ENCODE measurements at regions not wholly inside any gene's neighbourhood (a gene's known extent, or its start where the extent isn't known, plus 50 kb on each side); places are given as distances from the start of the nearest gene placed in this dataset.
"Not testable (repeated sequence)": the region's sequence is repeated elsewhere in the genome, so short reads cannot be mapped to it uniquely, and the experiment has no call there.

DNA sequence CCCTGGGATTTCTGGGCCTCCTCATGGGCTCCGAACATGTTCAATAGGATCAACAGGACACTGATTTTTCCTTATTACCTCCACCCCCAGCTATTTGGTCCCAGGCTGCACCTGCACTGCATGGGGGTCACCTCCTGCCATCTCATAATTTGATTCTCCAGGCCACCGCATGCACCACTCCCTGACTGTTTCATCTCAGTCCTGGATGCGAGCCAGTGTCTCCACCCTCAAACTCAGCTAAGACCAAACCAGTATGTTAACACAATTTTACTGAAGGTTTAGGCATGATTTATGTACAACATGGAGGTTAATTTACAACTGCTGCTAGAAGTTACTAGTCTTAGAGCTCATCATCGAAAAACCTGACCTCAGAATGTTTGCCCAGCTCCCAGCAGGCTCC lies 249.5 kb downstream of the UACA start:
- Histone ChIP-seq H3K4me3 (no peak overlapping the region), H3K27ac (no peak overlapping the region), H3K27me3 (replicated peaks; ENCODE audit: insufficient read depth) (no peaks in the 10 kb centered on the region), H3K36me3 (no peaks in the 10 kb centered on the region), H3K4me1 (ENCODE audit: control insufficient read depth in 1 of 2, low read depth in 2 of 2) (peaks cover 0 to 7% of the 10 kb centered on the region in 2 donors), H3K9me3 (peaks cover 13% of the 10 kb centered on the region)
- TF ChIP-seq, protein P1, sequence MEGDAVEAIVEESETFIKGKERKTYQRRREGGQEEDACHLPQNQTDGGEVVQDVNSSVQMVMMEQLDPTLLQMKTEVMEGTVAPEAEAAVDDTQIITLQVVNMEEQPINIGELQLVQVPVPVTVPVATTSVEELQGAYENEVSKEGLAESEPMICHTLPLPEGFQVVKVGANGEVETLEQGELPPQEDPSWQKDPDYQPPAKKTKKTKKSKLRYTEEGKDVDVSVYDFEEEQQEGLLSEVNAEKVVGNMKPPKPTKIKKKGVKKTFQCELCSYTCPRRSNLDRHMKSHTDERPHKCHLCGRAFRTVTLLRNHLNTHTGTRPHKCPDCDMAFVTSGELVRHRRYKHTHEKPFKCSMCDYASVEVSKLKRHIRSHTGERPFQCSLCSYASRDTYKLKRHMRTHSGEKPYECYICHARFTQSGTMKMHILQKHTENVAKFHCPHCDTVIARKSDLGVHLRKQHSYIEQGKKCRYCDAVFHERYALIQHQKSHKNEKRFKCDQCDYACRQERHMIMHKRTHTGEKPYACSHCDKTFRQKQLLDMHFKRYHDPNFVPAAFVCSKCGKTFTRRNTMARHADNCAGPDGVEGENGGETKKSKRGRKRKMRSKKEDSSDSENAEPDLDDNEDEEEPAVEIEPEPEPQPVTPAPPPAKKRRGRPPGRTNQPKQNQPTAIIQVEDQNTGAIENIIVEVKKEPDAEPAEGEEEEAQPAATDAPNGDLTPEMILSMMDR (IDR thresholded peaks at IDR 0.05), result no peak
- ATAC-seq (ENCODE audit: insufficient number of reproducible peaks, low FRiP score, low read depth) (no peak), DNase-seq (ENCODE audit: low spot score) (no peak)

DNA sequence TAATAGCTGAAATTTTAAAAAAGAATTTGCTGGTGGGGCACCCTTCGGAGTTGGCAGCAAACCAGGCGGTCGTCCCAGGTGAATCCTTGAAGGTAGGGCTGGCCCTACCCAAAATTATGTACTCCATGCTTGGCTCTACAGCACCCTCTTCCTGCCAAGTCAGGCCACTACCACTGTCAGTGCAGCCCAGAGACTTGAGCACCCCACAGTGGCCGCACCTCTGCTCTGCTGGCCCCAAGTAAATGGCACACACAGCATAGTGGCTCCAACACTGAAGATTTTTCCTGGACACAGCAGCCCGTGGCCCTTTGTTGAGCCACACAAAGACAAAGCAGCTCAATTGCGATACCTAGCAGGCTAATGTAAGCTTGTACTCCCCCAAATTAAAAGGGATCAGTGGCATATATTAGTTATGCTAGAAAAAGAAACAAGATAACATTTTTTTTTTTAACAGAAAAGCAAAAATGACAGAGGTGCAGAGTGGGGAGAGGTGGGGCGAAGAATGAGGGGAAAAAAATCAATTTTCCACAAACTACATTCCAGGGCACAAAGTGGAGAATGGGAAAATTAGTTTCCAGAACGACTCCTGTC lies 250.5 kb downstream of the UACA start:
- no peaks in the 10 kb centered on the region for H3K27me3 ChIP-seq (replicated peaks; ENCODE audit: insufficient read depth)
- H3K36me3 ChIP-seq, result no peaks in the 10 kb centered on the region
- ATAC-seq (ENCODE audit: insufficient number of reproducible peaks, low FRiP score, low read depth) (no peak), DNase-seq (ENCODE audit: low spot score) (no peak)
- H3K27ac ChIP-seq, result no peak overlapping the region
- no peak overlapping the region for H3K4me3 ChIP-seq
- peaks cover 0 to 13% of the 10 kb centered on the region in 2 donors for H3K4me1 ChIP-seq (ENCODE audit: control insufficient read depth in 1 of 2, low read depth in 2 of 2)
- H3K9me3 ChIP-seq, result peaks cover 13% of the 10 kb centered on the region
- TF ChIP-seq, protein P1 (IDR thresholded peaks at IDR 0.05), result peak; percentile 16

DNA sequence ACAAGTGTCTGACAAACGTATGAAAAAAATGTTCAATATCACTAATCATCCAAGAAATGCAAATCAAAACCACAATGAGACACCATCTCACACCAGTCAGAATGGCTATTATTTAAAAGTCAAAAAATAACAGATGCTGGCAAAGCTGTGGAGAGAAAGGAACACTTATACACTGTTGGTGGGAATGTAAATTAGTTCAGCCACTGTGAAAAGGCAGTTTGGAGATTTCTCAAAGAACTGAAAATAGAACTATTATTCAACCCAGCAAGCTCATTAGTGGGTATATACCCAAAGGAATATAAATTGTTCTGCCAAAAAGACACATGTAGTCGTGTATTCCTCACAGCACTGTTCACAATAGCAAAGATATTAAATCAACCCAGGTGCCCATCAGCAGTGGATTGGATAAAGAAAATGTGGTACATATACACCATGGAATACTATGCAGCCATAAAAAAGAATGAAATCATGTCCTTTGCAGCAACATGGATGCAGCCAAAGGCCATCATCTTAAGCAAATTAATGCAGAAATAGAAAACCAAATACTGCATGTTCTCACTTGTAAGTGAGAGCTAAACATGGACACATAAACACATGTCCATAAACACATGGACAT lies 251.3 kb downstream of the UACA start:
- H3K9me3 ChIP-seq, result peaks cover 13% of the 10 kb centered on the region
- H3K4me3 ChIP-seq; H3K27me3 ChIP-seq (replicated peaks; ENCODE audit: insufficient read depth); DNase-seq (ENCODE audit: low spot score); H3K27ac ChIP-seq; ATAC-seq (ENCODE audit: insufficient number of reproducible peaks, low FRiP score, low read depth); H3K36me3 ChIP-seq: not testable (repeated sequence)
- peaks cover 0 to 13% of the 10 kb centered on the region in 2 donors for H3K4me1 ChIP-seq (ENCODE audit: control insufficient read depth in 1 of 2, low read depth in 2 of 2)

DNA sequence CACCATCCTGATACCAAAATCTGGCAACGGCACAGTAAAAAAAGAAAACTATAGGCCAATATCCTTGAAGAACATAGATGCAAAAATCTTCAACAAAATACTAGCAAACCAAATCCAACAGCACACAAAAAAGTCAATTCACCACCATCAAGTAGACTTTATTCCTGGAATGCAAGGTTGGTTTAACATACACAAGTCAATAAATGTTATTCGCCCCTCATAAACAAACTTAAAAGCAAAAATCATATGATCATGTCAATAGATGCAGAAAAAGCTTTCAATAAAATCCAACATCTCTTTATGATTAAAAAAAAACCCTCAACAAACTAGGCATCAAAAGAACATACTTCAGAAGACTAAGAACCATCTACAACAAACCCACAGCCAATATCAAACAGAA lies 252.9 kb downstream of the UACA start:
- ATAC-seq (ENCODE audit: insufficient number of reproducible peaks, low FRiP score, low read depth), result no peak
- H3K27me3 ChIP-seq (replicated peaks; ENCODE audit: insufficient read depth), result no peaks in the 10 kb centered on the region
- DNase-seq (ENCODE audit: low spot score), result no peak
- H3K4me1 ChIP-seq (ENCODE audit: control insufficient read depth in 1 of 2, low read depth in 2 of 2), result peaks cover 11 to 27% of the 10 kb centered on the region in 2 donors
- no peak overlapping the region for H3K4me3 ChIP-seq
- no peaks in the 10 kb centered on the region for H3K36me3 ChIP-seq
- TF ChIP-seq, protein P1 (IDR thresholded peaks at IDR 0.05), result no peak
- H3K9me3 ChIP-seq, result peaks cover 13% of the 10 kb centered on the region
- H3K27ac ChIP-seq, result no peak overlapping the region

DNA sequence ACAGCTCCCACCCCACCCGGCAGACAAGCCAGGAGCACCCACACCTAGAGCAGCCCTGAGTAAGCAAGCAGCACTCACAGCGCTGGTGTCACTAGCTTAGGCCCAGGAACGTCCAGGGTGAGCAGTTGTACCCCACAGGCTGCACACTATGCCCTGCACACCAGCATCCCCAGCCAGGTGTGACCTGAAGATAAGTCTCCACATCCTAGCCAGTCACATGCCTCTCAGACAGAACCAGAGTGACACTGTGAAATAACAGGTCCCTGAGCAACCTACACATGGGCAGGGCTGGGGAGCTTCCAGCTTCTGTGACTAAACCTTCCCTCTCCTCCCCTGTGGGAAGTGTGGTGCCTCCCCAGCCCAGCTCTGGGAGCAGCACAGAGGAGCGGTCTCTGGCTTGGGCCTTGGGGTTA lies 253.6 kb downstream of the UACA start:
- Histone ChIP-seq H3K36me3 (no peaks in the 10 kb centered on the region), H3K27ac (no peak overlapping the region)
- TF ChIP-seq, protein P1 (IDR thresholded peaks at IDR 0.05), result no peak

More for the DNA sequence above, 253.6 kb downstream of the UACA start:
- ATAC-seq (ENCODE audit: insufficient number of reproducible peaks, low FRiP score, low read depth) (no peak), DNase-seq (ENCODE audit: low spot score) (no peak)
- H3K27me3 ChIP-seq (replicated peaks; ENCODE audit: insufficient read depth), result no peaks in the 10 kb centered on the region
- no peak overlapping the region for H3K4me3 ChIP-seq
- peaks cover 13% of the 10 kb centered on the region for H3K9me3 ChIP-seq
- peaks cover 18 to 34% of the 10 kb centered on the region in 2 donors for H3K4me1 ChIP-seq (ENCODE audit: control insufficient read depth in 1 of 2, low read depth in 2 of 2)
